ENCODE measurements at regions not wholly inside any gene's neighbourhood (a gene's known extent, or its start where the extent isn't known, plus 50 kb on each side); places are given as distances from the start of the nearest gene placed in this dataset.
"Not testable (repeated sequence)": the region's sequence is repeated elsewhere in the genome, so short reads cannot be mapped to it uniquely, and the experiment has no call there.

GRCh38 chr22:49470741-49471503, 356.8 kb downstream of the BRD1 start:
- no peak for DNase-seq

GRCh38 chr22:49469896-49470740, 357.6 kb downstream of the BRD1 start:
- no peak for DNase-seq

DNA sequence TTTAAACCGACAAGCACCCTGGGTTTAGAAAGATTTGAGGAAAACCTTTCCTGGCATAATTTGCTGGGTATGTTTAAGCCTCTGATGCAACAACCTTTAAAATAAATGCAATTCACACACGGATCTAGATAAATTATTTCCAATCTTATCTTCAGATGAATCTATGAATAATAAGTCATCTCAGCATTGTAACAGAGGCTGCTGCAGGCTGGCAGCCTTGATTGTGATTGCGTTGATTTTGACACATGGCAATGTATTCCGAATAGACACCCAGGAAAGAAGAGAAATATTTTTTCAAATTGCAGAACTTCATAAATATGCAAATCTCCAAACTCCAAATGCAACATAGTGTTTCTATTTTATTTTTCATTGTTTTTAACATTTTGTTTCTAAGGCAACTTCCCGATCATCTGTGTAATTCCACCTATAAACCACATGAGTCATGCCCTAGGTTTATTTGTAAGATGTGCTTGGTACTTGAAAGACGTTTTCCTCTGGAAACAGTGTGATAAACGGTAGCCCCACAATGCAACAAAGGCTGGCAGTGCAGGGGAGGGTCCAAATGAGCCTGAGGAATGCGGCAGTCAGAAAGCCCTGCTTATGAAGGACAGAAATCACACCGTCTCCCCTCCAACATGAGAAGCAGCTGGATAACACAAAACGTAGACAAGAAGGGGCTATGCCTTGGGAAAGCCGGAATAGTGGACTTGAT, 359.0 kb downstream of the BRD1 start:
- no peak for DNase-seq

DNA sequence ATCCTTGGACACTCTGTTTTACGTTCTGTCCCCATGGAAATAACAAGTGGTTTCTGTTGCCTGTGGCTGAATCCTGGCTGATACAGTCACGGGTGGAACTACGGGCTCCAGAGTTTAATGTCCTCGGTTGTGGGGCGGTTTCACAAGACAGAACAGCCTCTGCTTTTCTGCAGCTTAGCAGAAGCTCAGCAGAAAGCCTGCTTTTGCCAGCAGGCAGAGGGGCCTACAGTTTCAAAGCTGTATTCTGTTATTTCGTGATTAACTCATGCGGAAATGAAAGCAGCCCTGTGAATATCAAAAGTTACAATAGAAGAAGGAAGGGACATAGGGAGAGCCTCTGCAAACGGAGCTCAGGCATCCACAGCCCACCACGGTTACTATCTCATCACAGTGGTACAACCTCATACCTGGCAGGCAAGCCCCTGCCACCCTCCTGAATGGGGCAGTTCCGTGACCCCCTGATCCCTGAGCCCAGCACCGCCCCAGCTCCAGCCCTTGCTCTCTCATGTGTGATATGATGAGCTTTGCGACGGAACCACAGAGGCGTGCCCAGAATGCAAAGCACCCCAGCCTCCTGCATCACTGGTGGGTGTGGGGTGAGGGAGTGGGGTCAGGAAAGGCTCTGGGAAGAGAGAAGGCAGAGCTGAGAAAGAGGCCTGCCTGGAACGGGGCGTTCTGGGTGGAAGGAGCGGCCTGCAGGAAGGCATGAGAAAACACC, 360.6 kb downstream of the BRD1 start:
- no peak for DNase-seq

DNA sequence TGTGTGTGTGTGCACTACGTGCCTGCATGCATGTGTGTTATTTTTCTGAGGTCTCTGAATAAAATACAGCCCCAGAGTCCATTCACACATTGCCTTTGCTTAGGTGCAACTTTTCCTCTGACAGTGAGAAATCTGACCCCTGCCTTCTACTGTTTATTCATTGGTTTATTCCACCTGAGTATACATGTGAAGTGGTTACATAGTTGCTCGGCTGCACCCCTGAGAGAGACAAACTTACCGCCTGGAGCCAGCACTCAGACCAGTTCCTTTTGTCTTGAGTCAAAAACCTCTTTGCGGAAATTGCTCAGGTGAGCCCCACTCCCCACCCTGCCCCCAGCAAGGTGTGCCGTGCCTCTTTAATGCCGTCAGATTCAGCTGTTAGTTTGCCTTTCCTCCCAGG, 363.6 kb downstream of the BRD1 start:
- DNase-seq: no peak

DNA sequence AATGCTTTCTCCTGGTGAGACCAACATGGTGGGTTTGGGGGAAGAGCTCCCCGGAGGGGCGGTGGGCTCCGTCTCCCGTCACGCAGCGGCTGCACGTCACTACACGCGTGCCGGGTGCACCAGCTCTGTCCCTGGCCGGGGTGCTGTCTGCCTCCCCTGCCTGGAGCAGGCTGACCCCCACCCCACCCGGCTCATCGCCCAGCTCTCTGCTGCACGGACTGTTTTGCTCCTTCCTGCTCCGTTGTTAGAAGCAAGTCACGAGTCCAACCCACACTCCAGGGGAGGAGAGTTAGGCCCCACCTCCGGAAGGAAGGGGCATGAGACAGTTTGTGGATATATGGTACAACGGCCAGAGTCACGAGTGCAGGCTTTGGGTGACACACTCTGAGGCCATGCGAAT, 364.9 kb downstream of the BRD1 start:
- no peak for DNase-seq

DNA sequence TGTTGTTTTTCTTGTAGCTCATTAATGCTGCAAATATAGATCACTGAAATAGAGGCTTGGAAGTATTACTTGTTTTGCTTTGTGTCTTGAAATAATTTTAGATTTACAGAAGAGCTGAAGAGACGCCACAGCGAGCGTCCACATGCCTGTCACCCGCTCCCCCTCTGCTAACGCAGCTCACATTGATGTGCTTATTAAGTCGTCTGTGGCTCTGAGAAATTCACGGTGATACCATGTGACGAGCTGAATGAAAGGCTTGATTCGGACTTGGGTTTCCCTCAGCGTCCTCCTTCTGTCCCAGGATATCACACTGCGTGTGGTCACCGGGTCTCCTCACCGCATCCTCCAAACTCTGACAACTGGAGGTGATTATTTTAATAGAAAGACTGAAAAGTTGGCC, 365.4 kb downstream of the BRD1 start:
- DNase-seq: no peak

GRCh38 chr22:49461674-49462073, 366.0 kb downstream of the BRD1 start:
- DNase-seq: no peak

GRCh38 chr22:49460592-49461281, 366.9 kb downstream of the BRD1 start:
- no peak for DNase-seq

- DNase-seq: no peak
Measured at GRCh38 chr22:49460091-49460490, 367.6 kb downstream of the BRD1 start.

DNA sequence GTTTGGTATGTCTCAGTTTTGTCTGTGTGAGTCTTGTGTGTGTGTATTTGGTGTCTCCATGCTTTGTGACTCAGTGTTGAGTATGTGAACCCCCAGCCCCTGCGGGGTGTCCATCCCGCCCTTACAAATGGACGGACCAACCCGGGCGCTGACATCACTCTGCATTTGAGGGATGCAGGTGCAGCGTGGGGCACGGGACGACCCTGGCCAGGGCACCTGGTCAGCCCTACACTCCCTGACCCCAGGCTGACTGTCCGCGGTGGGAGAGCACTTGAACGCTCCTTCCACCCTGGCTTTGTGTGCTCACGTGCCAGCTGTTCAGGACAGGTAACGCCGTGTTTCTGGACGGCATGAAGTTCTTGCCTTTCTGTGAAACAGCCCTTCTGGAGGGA, 369.0 kb downstream of the BRD1 start:
- no peak for DNase-seq

DNA sequence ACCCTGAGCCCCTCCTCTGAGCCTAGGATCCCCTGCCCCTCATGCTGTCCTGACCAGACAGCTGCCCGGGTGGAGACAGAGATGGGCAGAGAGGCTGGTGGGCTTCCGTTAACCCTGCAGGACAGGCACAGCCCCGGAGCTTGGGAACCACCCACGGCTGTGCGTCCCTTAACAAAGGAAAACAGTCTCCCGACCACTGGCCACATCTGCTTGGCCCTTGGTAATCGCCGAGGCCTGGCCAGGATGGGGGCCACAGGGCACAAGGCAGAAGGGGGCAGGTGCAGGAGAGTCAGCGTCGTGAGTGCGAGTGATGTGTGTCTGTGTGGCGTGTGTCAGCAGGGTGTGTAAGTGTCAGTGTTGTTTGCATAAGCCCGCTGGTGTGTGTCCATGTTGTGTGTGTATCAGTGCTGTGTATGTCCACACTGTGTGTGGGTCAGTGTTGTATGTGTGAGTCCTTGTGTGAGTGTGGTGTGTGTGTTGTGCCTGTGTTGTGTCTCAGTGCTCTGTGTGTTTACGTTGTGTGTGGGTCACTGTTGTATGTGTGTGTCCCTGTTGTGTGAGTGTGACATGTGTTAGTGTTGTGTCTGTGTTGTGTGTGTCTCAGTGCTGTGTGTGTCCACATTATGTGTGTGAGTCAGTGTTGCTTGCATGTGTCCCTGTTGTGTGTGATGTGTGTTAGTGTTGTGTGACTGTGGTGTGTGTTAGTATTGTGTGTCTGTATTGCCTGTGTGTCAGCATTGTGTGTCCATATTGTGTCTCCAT, 369.5 kb downstream of the BRD1 start:
- DNase-seq: no peak

GRCh38 chr22:49457146-49457545, 370.5 kb downstream of the BRD1 start:
- DNase-seq: no peak

DNA sequence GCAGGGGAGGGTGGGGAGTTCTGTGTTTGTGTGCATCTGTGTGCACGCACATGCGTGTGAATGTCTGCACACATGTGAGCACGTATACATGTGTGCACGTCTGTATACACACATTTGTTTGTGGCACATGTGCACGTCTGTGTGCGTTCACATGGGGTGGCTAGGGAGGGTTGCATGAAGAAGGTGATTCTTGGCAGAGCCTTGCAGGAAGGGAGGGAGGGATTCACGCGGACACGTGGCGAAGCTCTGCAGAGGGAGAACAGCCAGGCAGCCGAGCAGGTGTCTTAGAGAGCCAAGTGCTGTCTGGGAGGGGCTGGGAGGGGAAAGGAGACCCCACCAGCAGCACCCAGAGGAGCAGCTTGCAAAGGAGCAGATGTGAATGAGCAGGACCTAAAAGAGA, 372.1 kb downstream of the BRD1 start:
- no peak for DNase-seq

- DNase-seq: no peak
Measured at GRCh38 chr22:49454726-49455125, 372.9 kb downstream of the BRD1 start.

DNA sequence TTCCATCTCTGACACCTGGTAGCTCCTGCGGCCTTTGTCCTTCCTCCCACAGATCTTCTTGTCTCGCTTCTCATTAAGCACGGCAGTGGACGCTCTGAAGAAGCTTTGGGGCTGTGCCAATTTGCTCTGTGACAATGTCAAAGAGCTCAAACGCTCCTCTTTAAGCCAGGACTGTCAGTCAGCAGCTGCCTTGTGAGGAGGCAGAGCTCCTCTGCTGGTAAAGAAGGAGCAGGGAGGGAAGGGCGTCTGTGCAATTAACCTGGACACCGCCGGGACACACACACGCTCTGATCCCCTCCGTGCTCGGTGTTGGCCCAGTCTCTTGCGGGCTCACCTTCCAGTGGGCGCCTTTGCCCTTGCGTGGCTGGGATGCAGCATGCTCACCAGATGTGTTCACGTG, 373.9 kb downstream of the BRD1 start:
- DNase-seq: no peak

- DNase-seq: not testable (repeated sequence)
Measured at GRCh38 chr22:49453019-49453418, 374.7 kb downstream of the BRD1 start.

GRCh38 chr22:49452362-49452946, 375.2 kb downstream of the BRD1 start:
- DNase-seq: no peak

GRCh38 chr22:49451070-49451840, 376.4 kb downstream of the BRD1 start:
- DNase-seq: no peak

DNA sequence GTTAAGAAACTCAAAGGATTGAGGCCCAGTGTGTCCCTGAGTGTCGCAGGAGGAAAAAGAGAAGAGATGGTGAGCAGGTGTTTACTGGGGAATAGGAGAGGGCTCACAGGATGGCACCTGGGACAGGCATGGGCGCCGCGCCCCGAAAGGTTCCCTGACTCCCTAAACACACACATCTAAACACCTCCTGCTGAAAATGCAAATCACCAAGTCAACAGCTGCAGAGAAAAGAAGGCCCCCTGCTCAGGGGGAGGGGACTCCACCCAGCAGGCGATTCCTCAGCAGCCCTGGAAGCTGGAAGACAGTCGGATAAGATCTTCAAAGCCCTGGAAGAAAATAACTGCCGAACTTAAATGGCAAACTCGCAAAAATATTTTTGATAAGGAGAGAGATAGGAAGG, 377.2 kb downstream of the BRD1 start:
- DNase-seq: no peak
